ENCODE measurements at regions not wholly inside any gene's neighbourhood (a gene's known extent, or its start where the extent isn't known, plus 50 kb on each side); places are given as distances from the start of the nearest gene placed in this dataset.

DNA sequence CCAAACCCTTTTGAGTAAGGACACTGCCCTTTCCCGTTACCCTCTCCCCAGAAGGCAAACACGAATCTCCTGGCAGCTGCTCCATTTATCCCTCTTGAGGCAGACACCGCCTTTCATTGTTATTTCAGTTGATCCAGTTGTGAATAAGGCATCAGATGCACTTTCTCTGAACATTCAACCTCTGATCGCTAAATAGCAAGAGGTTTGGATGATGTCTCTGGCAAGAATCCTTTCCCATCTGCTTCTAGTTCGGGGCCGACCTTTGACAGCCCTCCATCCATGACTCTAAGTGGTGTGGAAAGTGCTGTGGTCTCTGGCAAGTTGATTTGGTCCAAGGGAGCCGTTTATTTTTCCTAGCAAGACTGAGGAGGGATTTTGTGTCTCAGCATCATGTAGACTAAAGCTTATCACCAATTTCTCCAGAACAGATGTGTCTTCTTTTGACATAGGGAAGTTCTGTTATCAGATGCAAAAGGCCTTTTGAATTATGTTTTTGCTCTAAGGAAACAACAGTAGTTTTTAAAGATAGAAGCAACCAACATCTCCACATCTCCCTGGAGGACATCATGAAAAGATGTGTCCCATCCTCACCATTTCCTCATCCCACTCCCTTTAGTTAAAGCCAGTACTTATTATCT, 123.6 kb downstream of the CCDC34 start:
- TF ChIP-seq TAF1 (conservative IDR thresholded peaks at IDR 0.05): no peak
- TF ChIP-seq, protein P1, sequence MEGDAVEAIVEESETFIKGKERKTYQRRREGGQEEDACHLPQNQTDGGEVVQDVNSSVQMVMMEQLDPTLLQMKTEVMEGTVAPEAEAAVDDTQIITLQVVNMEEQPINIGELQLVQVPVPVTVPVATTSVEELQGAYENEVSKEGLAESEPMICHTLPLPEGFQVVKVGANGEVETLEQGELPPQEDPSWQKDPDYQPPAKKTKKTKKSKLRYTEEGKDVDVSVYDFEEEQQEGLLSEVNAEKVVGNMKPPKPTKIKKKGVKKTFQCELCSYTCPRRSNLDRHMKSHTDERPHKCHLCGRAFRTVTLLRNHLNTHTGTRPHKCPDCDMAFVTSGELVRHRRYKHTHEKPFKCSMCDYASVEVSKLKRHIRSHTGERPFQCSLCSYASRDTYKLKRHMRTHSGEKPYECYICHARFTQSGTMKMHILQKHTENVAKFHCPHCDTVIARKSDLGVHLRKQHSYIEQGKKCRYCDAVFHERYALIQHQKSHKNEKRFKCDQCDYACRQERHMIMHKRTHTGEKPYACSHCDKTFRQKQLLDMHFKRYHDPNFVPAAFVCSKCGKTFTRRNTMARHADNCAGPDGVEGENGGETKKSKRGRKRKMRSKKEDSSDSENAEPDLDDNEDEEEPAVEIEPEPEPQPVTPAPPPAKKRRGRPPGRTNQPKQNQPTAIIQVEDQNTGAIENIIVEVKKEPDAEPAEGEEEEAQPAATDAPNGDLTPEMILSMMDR (IDR thresholded peaks at IDR 0.05; ENCODE audit: low read depth, low read length, missing input control): no peak
- TF ChIP-seq, protein P2, sequence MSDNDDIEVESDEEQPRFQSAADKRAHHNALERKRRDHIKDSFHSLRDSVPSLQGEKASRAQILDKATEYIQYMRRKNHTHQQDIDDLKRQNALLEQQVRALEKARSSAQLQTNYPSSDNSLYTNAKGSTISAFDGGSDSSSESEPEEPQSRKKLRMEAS (IDR thresholded peaks at IDR 0.05): no peak
- no peak for TF ChIP-seq JUND (IDR thresholded peaks at IDR 0.05)
- TF ChIP-seq FOXA1 (IDR thresholded peaks at IDR 0.05): no peak
- TF ChIP-seq, protein P3, sequence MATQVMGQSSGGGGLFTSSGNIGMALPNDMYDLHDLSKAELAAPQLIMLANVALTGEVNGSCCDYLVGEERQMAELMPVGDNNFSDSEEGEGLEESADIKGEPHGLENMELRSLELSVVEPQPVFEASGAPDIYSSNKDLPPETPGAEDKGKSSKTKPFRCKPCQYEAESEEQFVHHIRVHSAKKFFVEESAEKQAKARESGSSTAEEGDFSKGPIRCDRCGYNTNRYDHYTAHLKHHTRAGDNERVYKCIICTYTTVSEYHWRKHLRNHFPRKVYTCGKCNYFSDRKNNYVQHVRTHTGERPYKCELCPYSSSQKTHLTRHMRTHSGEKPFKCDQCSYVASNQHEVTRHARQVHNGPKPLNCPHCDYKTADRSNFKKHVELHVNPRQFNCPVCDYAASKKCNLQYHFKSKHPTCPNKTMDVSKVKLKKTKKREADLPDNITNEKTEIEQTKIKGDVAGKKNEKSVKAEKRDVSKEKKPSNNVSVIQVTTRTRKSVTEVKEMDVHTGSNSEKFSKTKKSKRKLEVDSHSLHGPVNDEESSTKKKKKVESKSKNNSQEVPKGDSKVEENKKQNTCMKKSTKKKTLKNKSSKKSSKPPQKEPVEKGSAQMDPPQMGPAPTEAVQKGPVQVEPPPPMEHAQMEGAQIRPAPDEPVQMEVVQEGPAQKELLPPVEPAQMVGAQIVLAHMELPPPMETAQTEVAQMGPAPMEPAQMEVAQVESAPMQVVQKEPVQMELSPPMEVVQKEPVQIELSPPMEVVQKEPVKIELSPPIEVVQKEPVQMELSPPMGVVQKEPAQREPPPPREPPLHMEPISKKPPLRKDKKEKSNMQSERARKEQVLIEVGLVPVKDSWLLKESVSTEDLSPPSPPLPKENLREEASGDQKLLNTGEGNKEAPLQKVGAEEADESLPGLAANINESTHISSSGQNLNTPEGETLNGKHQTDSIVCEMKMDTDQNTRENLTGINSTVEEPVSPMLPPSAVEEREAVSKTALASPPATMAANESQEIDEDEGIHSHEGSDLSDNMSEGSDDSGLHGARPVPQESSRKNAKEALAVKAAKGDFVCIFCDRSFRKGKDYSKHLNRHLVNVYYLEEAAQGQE (IDR thresholded peaks at IDR 0.05): no peak
- TF ChIP-seq SP1 (IDR thresholded peaks at IDR 0.05): no peak
- TF ChIP-seq, protein P4, sequence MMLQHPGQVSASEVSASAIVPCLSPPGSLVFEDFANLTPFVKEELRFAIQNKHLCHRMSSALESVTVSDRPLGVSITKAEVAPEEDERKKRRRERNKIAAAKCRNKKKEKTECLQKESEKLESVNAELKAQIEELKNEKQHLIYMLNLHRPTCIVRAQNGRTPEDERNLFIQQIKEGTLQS (IDR thresholded peaks at IDR 0.05): no peak
- TF ChIP-seq EGR1 (IDR thresholded peaks at IDR 0.05; ENCODE audit: low read depth in 2 of 2): no peak
- TF ChIP-seq RXRA (IDR thresholded peaks at IDR 0.05): no peak
- TF ChIP-seq YY1 (IDR thresholded peaks at IDR 0.05): no peak
- no peak for TF ChIP-seq RAD21 (IDR thresholded peaks at IDR 0.05)
